ENCODE measurements at regions not wholly inside any gene's neighbourhood (a gene's known extent, or its start where the extent isn't known, plus 50 kb on each side); places are given as distances from the start of the nearest gene placed in this dataset.
A peak's percentile ranks its signal among the peaks of the same experiment; 100 is the strongest.

DNA sequence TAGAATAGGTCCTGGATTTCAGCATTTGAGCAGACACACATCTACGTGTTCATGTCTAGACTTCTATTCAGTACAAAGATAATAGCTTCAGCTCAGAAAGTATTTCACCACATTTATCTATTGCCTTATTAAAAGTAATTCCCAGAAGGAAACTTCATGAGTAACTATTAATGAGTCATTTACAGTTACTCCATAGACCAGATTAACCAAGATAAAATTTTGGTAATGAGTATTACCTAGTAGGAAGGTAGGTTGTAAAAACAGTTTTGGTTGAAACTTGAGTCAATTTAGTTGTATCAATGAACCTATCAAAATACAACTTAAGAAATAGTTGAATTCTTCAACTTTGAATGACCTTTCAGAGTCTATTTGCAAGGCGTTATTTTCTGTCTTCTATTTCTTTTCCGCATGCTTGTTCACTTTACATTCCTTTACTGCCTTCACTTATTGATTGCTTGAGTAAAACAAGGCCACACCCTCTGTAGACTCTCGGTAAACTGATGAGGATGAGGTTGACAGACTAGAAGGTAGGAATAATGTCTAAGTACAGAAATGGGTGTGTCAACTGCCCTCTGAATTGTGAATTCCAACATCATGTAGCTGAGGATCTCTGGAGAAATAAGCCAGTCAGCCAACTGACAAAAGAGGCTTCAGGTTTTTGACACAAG lies 1165.6 kb upstream of the ZEB2 start:
- no peak for DNase-seq

DNA sequence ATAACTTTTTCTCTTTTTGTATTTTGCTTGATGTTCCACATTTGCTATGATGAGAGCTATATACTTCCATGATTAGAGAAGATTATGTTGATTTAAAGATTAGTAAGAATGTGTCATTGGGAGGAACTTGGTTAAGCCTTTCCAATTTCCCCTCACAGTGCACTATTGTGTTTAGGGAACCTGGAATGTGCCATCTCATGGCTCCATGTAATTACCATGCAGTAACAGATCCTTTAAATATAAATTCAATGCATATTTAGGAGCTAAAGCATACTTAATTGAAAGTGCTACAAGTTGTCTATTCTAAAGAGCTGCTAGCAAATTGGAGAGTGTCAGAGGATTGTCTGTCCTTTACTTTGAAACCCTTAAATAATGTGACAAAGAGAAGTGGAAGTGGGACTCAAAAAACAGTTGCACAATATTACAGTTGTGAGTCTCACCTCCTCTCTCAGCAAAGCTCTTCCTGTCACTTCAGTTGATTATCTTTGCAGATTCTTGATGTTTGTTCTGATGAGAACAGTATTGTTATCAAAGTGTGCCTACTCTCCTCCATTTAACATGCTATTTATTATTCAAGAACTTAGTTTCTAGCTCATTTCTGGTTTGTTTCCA lies 1162.7 kb upstream of the ZEB2 start:
- DNase-seq, result no peak

DNA sequence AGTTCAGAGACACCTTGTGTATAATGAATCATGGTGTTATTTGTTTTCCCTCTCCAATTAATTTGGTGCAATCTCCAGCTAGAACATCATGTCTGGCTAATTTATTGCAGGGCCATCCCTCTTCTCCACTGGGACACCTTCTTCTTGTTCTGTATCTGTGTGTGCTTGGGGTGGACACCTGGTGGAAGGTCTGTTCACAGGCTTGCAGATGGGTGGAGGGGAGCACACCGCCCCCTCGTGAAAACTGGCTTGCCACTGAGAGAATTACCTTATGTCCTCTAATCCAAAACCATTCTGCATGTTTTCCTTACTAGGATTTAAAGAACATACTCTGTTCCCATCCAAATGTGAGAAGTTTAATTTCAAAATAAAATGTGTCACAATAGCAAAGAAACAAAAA lies 1160.4 kb upstream of the ZEB2 start:
- DNase-seq, result no peak

DNA sequence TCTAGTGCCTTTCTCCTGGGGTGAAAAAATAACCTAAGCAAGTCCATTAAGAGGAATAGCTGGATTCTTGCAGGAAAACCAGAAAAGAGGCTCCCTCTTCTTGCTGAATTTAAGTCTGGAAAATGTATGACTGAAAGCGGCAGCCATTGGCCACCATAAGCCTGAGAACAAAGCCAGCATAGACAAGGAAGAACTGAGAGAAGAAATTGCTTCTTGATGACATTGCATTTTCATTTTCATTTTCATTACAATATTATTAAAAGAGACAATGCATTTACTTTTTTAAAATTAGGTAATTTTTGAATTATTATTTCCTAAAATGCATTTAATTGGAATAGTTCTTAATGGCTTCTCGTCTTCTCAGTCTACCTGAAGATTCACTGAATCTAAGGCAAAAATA lies 1157.5 kb upstream of the ZEB2 start:
- DNase-seq, result no peak

DNA sequence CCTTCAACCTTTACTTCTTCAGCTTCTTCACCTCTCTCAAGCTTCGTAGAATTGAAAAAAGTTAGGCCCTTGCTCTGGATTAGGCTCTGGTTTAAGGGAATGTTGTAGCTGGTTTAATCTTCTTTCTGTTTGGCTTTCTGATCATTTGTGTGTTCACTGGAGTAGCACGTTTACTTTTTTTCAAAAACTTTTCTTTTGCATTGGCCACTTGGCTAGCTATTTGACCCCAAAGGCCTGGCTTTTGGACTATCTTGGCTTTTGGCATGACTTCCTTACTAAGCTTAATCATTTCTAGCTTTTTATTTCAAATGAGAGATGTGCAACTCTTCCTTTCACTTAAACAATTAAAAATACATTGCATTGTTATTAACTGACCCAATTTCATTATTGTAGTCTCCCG lies 1154.8 kb upstream of the ZEB2 start:
- DNase-seq, result no peak

DNA sequence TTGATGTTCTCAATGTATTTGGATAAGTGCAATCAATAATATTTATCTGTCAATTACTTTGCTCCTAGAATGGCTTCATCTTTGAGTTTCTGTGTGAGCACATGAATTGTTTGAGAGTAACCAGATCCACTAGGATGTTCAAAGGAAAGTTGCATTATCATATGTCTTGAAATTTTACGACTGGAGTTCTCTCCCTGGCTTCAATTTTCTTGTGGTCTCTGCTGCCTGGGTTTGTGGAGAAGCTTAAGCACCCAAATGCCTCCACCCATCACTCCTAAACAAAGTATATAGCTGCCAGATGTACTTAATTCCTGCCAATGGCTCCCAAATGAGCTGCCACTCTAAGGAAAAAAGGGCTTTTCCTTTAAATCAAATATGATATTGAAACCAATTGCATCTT lies 1149.4 kb upstream of the ZEB2 start:
- DNase-seq, result no peak

DNA sequence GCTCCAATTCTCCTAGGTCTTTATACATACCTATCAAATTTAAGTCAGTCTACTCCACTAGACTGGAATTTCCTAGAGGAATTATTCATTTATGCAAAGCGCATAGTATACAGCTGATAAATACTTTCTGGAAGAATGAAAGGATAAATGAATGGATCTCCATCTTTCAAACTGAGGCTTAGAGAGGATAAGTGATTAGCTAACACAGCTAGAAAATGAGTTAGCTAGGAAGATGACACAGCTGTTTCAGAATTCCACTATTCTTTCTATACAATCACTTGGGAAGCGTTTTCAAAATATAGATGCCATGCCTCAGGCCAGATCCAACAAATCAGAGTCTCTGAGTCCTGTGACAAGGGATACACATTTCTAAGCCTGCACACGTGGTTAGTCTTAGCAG lies 1146.6 kb upstream of the ZEB2 start:
- no peak for DNase-seq

DNA sequence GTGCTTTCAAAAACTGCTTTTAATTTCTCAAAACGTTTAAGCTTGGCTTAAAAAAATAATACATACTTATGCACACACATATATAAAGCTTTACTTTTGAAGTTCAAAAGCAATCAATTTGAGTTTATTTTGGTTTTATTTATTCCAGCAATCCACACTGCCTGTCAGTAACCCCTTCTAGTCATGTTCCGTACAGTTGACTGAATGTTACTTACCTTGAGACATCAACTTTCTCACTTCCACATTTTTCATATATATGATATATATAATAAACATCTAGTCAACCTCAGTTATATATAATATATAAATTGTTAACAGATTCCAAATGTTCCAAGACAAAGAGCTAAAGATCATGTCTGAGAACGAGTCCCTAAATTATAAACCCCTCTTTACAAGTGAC lies 1137.3 kb upstream of the ZEB2 start:
- no peak for DNase-seq

DNA sequence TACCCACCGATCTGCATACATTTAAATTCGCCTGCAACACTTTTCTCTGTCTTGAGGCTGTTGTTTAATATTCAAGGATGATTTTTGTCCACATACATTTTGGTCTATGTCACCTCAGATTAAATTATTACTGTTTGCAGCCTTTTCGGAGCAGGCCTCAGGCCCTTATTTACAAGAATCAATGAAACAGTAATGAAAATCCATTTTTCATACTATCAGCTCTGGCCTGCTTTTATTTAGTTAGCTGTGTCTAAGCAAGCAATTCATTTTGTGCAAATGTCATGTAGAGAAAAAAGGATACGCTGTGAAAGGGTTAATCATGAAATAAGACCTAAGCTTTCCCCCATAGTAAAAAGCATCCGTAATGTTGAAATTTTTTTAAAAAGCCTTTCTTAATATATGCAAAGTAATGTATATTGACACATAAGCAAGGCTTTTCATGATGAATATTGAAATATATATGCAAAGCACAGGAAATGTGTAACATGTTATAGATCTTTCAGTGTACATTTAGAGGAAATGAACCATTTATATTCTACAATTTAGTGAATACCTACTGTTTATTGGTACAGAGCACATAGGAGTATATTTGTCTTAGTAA lies 1135.3 kb upstream of the ZEB2 start:
- no peak for DNase-seq

DNA sequence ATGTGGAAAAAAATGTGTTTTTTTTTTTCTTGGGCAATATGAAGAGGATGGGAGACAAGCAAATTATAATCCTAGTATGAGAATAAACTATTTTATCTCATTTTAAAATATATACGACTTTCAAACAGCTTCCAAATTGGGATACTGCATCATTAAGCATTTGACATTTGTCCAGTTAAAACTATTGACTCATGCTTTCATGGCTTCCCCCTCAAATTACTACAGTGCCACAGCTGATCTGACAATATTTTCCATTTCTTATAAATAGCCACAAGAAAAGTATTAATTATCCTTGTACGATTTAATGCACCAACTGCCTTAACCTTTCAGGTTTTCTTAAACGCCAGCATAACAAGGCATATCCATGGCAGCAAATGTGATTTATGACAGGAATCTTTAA lies 1134.8 kb upstream of the ZEB2 start:
- no peak for DNase-seq

DNA sequence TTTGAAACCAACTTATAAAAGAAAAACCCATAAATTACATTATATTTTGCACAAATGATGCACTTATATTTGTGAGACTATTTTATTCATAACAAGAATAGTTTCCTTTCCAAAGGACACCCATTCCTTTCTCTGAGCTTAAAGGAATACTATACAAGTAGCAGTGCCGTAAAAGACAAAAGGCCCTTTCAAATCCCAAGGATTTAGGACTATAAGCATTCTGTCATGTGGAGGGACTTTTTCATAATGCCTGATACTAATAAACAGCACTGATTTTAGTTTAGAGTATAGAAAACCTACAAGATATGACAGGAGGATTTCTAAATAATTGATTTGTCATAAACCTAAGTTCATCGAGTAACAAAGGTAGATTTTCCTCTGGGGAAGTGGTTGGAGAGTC lies 1134.2 kb upstream of the ZEB2 start:
- no peak for DNase-seq

DNA sequence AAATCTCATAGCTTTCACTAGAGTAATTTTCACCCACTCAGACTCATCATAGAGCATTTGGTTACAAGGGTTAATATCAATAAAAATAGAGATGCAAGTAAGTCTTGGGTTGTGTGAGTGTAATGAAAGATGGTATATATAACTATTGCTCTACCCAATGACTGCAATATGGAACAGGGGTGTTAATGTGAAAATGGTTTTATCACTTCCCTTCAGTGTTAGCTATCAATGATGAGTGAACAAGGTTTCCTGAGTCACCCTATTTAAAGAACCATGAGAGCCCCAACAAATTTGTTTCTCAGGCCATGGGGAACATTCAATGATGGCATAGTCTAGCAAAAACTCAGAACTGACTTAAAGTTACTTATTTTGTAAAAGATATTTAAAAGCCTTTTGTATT lies 1133.6 kb upstream of the ZEB2 start:
- DNase-seq, result no peak

DNA sequence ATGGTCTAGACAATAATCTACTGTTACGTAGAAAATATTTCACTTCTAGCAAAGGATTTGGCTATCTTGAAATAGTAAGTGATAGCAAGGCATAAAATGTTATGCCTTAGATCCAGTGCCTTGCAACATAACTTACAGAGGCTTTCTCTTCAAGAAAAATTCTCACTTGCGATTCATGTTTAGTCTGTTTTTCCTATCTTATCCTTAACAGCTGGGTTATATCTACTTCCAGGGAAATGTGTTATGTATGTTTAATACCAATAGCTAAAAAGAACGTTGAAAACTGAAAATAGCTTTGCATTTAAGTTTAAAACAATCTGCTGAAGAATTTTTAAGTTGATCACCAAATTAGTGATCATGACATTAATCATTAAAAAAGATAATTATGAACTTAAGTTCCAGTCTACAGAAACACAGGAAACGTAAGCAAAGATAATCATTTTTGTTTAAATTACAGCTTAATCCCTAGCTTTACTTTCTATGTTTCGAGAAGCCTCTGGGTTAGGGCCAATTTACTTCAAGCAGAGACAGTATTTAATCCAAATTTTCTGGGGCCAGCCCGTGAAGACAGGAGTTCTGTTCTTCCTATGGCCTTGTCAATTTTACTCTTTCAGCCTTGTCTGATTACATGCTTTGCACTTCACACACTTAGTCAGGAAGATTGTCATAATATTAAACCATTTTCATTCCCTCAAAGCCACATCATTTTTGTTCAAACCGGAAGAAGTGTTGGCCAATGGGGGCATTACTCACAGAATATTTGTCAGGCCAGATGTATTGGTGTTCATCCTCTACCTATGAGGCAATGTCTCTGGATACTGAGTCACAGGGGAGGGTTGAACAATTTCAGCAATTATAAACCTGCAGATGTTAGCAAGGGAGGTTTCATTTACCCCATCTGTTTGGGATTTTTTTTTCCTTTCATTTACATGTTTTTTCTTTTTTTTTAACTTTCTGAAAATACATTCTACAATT lies 1132.9 kb upstream of the ZEB2 start:
- peak; percentile 13 for DNase-seq

DNA sequence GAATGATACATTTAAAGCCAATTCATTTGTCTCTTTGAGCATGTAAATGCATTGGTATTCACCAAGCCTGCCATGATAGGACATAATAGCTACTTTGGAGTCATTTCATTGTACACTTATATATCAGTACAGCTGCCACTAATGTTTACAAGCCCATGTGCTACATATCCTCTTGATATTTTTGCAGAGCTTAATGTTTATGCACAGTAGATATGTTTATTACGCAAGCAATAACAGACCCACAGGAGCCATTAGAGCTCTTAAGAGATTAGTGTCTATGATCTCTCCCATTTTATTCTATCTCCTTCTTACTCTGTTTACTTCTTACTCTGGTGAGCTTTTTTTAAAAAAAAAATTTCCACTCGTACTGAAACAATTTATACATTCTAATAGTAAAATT lies 1132.1 kb upstream of the ZEB2 start:
- DNase-seq, result no peak

DNA sequence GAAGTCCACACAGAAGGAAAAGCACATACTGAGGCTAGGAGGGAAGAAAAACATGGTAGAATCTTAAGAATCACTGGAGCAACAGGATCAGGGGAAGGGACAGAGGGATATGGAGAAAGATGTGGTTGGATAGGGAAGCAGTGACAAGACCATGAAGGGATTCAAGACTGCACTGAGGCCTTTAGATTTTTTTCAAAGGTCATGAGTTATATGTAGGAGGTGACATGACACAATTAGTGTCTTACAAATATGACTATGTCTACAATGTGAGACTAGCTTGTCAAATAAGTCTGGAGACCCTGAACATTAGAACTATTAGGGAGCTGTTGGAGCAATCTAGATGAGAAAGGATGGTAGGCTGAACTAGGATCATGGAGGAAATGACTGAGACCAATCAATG lies 1130.3 kb upstream of the ZEB2 start:
- no peak for DNase-seq

DNA sequence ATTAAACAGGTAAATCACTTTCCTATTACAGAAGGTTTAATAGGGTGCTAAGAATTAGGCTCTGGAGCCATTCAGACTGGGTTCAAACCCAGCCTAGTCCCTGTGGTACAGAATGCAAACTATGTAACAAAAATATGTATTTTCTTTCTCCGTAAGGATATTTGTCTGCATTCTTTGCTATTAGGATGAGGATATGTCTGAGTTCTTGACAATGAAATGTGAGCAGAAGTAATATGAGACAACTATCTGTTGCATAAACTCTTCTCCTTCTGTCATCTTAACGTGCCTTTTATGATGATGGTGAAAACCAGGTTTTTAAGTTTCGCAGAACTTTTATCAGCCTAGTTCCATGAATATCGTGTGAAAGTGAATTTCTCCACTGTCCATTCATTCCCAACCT lies 1129.1 kb upstream of the ZEB2 start:
- DNase-seq, result no peak

DNA sequence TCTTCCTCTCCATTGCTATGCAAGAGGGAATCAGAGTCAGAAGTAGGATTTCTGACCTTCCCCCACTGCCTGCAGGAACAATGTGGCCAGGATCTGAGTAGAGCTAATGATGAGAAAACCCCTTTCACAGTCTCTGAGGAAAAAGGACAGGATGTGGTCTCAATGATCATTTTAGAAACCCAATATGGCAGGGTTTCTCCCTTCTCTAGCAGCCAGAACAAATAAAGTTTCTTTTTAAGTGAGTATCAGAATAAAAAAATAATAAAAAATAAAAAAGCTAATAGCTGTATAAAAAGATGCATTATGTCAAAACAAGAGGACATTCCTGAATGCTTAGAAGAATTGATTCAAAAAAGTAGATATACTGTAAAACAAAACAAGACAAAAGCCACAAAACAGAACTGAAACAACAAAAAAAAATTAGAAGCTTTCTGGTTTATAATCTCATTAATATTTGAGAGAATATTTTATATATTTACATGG lies 1124.9 kb upstream of the ZEB2 start:
- DNase-seq, result no peak

DNA sequence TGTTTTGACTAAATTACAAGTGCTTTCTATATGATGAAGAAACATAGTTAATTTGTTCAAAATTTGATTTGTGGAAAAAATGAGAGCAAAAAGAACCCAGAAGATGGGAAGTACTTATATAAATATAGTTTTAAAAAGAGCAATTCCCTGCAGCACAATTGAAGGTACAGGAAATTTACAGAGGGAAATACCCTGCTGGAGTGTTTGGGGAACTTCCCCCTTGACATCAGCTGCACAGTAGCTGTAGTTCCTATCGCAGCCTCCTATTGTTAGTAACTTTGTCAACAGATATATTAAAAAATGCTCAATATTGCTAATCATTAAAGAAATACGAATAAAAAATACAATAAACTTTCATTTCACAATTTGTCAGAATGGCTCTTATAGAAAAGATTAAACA lies 1118.8 kb upstream of the ZEB2 start:
- DNase-seq, result no peak

DNA sequence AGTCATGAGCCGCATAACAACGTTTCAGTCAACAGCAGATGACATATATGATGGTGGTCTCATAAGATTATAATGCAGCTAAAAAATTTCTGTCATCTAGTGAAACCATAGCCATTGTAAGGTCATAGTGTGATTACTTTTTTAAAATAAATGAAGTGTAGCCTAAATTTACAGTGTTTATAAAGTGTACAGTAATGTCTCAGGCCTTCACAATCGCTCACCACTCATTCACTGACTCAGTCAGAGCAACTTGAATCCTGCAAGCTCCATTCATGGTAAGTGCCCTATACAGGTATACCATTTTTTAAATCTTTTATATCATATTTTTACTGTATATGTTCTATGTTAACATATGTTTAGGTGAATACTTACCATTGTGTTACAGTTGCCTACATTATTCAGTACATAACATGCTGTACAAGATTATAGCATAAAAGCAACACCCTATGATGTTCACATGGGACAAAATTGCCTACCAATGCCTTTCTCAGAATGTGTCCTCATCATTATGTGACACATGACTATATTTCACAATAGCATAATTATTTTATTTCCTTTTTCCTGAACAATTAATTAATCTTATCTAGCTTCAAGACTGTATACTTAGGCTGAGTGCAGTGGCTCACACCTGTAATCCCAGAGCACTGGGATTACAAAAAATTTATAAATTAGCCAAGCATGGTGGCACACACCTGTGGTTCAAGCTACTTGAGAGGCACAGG lies 1115.9 kb upstream of the ZEB2 start:
- DNase-seq, result no peak

DNA sequence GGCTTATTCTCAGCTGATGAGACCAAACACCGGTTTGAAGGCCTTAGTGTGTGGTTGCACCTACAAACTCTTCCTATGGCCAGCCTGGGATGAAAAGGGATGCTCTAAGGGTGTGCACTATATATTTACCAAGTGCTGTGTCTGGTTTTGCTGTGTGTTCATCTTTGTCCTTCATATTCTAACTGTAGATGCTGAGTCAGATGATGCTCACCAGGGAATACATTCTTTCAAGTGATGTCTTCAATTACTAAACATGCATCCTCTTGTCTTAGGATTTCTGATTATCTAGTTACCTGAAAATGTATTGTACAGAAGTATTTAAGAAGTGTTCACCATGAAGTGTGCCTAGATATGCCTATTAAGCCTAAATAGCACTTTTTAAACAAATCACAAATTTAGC lies 1111.6 kb upstream of the ZEB2 start:
- no peak for DNase-seq

DNA sequence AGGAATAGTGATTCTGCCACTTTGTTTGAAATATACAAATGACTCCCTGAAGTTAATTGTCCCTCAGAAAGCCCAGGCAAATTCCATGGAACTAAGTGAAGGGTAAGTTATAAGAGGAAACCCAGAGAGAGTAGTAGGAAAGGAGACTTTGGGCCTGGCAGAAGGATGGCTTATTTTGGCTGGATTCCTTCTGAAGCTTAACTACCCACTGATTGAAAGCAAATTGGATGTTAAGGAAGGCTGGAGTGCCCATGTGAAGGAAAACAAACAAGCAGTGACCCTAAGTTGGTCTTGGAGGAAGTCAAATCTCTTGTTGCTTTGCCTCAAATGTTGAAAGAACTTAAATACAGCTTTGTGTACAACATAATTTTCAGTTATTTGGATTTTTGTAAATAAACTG lies 1106.4 kb upstream of the ZEB2 start:
- no peak for DNase-seq

DNA sequence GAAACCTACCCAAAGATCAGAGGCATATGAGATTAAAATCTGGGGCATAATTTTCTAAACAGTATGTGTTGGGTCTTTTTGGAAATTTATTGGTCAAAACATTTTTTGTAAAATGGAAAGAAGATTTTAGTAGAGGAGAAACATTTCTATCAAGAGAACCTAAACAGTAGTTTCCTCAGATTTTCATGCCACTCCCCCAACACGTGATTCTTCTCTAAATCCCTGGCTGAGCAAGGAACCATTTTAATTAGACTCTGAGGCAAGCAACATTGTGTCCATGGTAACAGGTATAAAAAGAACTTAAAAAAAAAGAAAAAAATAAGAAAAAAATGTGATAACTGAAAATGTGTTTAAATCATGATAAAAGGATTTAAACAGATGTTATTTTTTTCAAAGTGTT lies 1105.2 kb upstream of the ZEB2 start:
- no peak for DNase-seq
